Uterus (tissue), 3 donors: ENCODE measurements at regions not wholly inside any gene's neighbourhood (a gene's known extent, or its start where the extent isn't known, plus 50 kb on each side); places are given as distances from the start of the nearest gene placed in this dataset.

Source experiments
- DNase-seq, 2 donors: peaks; one replicate each; pipeline ENCODE4 v3.0.0-alpha.2; 2019 to 2020
- H3K27ac ChIP-seq, 2 donors: fragments of 200-600 bp; sonication (generic); 1 replicate in 1 of 2; 2 replicates in 1 of 2; pipeline ENCODE4 v1.5.1; 2016 to 2018
- H3K27me3 ChIP-seq, 2 donors: fragments of 200-600 bp; sonication (generic); one replicate each; pipeline ENCODE4 v1.5.1; 2018 to 2019; ENCODE audit warnings: control low read depth in 1 of 2
- H3K36me3 ChIP-seq, 2 donors: fragments of 200-600 bp; sonication (generic); one replicate each; pipeline ENCODE4 v1.5.1; 2019; ENCODE audit warnings: control low read depth in 1 of 2
- H3K4me1 ChIP-seq, 2 donors: fragments of 200-600 bp; sonication (generic); one replicate each; pipeline ENCODE4 v1.5.1; 2018 to 2019; ENCODE audit warnings: control low read depth in 1 of 2
- H3K4me3 ChIP-seq, 2 donors: fragments of 200-600 bp; sonication (generic); 1 replicate in 1 of 2; 2 replicates in 1 of 2; pipeline ENCODE4 v1.5.1; 2018 to 2019; ENCODE audit warnings: mild to moderate bottlenecking in 1 of 2
- H3K9me3 ChIP-seq, 2 donors: fragments of 200-600 bp; sonication (generic); one replicate each; pipeline ENCODE4 v1.5.1; 2019; ENCODE audit warnings: control low read depth in 1 of 2
- CTCF ChIP-seq, 4 experiments: fragments of 200-600 bp in 2 of 4; fragments of 450-650 bp in 2 of 4; sonication (generic) in 2 of 4; IDR thresholded peaks; one replicate each; pipeline ENCODE4 v1.5.1; 2016 to 2019; ENCODE audit warnings: antibody characterized with exemption in 4 of 4, mild to moderate bottlenecking in 2 of 4, moderate library complexity in 1 of 4
- POLR2A ChIP-seq, 2 donors: fragments of 450-650 bp; IDR thresholded peaks; one replicate each; pipeline ENCODE4 v1.6.1; 2016; ENCODE audit warnings: antibody characterized with exemption in 2 of 2, mild to moderate bottlenecking in 1 of 2, moderate library complexity in 1 of 2
- intact Hi-C: fragments of 100-400 bp; cut with DNase I; formaldehyde crosslinking; loops from one replicate; pipeline ENCODE4 v1.15.1; 2023; ENCODE audit warnings: low total_unique reads
- donor health status: DM: yes; HTN: yes; CAD: no.

- Histone ChIP-seq H3K4me1 (no peaks in the 10 kb centered on the region), H3K27ac (no peak overlapping the region), H3K36me3 (no peaks in the 10 kb centered on the region), H3K4me3 (no peak overlapping the region), H3K27me3 (no peaks in the 10 kb centered on the region), H3K9me3 (no peaks in the 10 kb centered on the region)
- no peak for DNase-seq
- intact Hi-C loops = no loop called here
- no peak for TF ChIP-seq CTCF (IDR thresholded peaks at IDR 0.05)
Measured at GRCh38 chr21:14691914-14692313, 145.8 kb upstream of the SAMSN1 start.

DNA sequence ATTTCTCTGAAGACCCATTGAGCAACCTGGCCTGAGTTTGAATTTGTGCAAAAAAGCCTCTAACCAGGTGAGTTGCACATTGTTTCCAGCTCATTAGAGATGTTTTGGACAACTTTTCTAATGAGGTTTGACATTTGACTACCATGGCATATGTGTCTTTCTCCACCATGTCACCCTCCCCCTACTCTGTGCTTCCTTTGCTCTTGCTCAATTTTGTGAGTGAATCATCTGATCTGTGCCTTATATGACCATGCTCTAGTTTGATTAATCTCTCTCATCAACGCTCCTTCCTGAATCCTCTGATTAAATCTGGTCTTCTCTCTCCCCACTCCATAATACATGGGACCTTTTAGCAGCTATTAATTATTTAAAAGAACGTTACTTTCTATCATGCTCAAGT lies 144.8 kb upstream of the SAMSN1 start:
- H3K4me3 ChIP-seq = no peak overlapping the region
- no peaks in the 10 kb centered on the region for H3K36me3 ChIP-seq
- no peaks in the 10 kb centered on the region for H3K4me1 ChIP-seq
- DNase-seq = no peak
- intact Hi-C loops = no loop called here
- H3K27ac ChIP-seq = no peak overlapping the region
- no peaks in the 10 kb centered on the region for H3K27me3 ChIP-seq
- TF ChIP-seq CTCF (IDR thresholded peaks at IDR 0.05) = no peak
- TF ChIP-seq POLR2A (IDR thresholded peaks at IDR 0.05) = no peak
- H3K9me3 ChIP-seq = no peaks in the 10 kb centered on the region

DNA sequence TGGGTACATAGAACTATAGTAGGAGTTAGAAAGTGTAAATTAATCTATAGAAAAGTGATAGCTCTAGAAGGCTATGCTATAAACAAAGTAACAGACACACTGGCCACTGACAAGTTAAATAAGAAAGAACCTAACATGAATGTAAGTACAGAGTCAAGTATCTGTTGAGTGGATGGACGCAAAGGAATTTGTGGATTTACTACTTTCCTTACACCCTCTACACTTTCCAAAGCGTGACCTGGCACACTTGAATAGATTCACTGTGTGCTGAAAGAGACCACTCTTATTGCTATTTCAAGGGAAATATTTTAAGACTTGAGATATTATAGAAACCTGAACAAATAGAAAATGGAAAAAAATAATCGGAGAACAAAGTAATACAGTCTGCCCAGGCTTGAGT lies 142.8 kb upstream of the SAMSN1 start:
- H3K9me3 ChIP-seq = no peaks in the 10 kb centered on the region
- no peak for DNase-seq
- intact Hi-C loops = no loop called here
- H3K27me3 ChIP-seq = no peaks in the 10 kb centered on the region
- H3K27ac ChIP-seq = no peak overlapping the region
- no peak for TF ChIP-seq CTCF (IDR thresholded peaks at IDR 0.05)
- no peak for TF ChIP-seq POLR2A (IDR thresholded peaks at IDR 0.05)
- no peaks in the 10 kb centered on the region for H3K4me1 ChIP-seq
- no peak overlapping the region for H3K4me3 ChIP-seq
- H3K36me3 ChIP-seq = no peaks in the 10 kb centered on the region

DNA sequence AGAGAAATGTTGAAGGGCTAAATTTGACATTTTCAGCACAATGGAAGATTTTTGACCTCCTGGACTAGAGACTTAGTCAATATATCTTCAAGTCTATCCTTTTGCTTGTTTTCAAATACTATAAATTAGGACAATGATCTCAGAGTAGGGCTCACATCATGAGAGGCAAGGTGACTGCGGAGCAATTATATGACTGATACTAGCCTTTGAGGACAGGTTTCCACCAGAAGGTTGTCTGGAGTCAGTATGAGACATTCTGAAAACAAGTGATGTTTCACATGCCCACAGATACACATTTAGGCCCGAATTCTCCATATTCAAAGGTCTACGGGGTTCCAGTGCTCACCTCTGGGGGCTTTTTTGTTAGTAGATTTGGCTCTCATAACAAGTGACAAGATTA lies 142.3 kb upstream of the SAMSN1 start:
- Histone ChIP-seq H3K9me3 (no peaks in the 10 kb centered on the region), H3K4me1 (no peaks in the 10 kb centered on the region), H3K27ac (no peak overlapping the region), H3K36me3 (no peaks in the 10 kb centered on the region), H3K4me3 (no peak overlapping the region), H3K27me3 (no peaks in the 10 kb centered on the region)
- no peak for DNase-seq
- no peak for TF ChIP-seq CTCF (IDR thresholded peaks at IDR 0.05)
- TF ChIP-seq POLR2A (IDR thresholded peaks at IDR 0.05) = no peak
- intact Hi-C loops = no loop called here

DNA sequence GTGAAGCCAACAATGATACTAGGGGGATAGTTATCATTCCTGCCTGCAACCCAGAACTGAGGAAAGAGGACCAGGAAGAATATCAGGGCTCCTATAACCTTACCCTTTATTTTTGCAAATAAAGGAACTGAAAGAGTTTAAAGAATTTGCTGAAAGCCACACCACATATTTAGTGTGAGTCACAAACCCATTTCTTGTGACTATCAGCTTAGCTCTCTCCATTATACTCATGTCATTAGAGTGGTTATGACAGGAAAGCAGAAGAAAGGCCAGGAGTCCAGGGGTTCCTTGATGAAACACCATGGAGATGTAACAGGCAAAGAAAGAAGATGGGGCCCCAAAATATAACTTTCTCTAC lies 141.1 kb upstream of the SAMSN1 start:
- Histone ChIP-seq H3K4me3 (no peak overlapping the region), H3K27me3 (no peaks in the 10 kb centered on the region), H3K9me3 (no peaks in the 10 kb centered on the region), H3K36me3 (no peaks in the 10 kb centered on the region), H3K4me1 (no peaks in the 10 kb centered on the region), H3K27ac (no peak overlapping the region)
- TF ChIP-seq POLR2A (IDR thresholded peaks at IDR 0.05) = no peak
- no peak for TF ChIP-seq CTCF (IDR thresholded peaks at IDR 0.05)
- intact Hi-C loops = no loop called here
- no peak for DNase-seq
